ENCODE measurements at regions not wholly inside any gene's neighbourhood (a gene's known extent, or its start where the extent isn't known, plus 50 kb on each side); places are given as distances from the start of the nearest gene placed in this dataset.

GRCh38 chr4:149279776-149280175, 535.9 kb downstream of the IQCM start:
- Histone ChIP-seq H3K9me3 (no peaks in the 10 kb centered on the region), H3K4me2 (no peak overlapping the region), H3K4me1 (no peaks in the 10 kb centered on the region), H3K27ac (no peak overlapping the region), H3K4me3 (no peak overlapping the region)
- ChIA-PET CTCF (no interaction called here), POLR2A (no interaction called here)
- no peak for ATAC-seq
- FAIRE-seq, result no peak
- DNase-seq (ENCODE audit: low read depth in 1 of 2, low spot score in 1 of 2), result no peak
- 14% methylated on average over 4 of the region's 4 CpGs for WGBS (ENCODE audit: missing lambda C conversion rate)
- TF ChIP-seq RAD21 (conservative IDR thresholded peaks at IDR 0.05 in 1 of 2, IDR thresholded peaks at IDR 0.05 in 1 of 2) (no peak), PHF8 (IDR thresholded peaks at IDR 0.05; ENCODE audit: borderline replicate concordance, low read depth) (no peak), RNF2 (IDR thresholded peaks at IDR 0.05; ENCODE audit: borderline replicate concordance, low read depth) (no peak), ZC3H11A (IDR thresholded peaks at IDR 0.05) (no peak), EHF (CRISPR knock-in tag; IDR thresholded peaks at IDR 0.05) (no peak)

GRCh38 chr4:149279331-149279730, 536.3 kb downstream of the IQCM start:
- Histone ChIP-seq H3K9me3 (no peaks in the 10 kb centered on the region), H3K4me3 (no peak overlapping the region), H3K4me1 (no peaks in the 10 kb centered on the region), H3K27ac (no peak overlapping the region), H3K4me2 (no peak overlapping the region)
- ChIA-PET POLR2A (no interaction called here), CTCF (interaction anchor here (0.6 kb wide), 1 partner anchor 715 kb away, joined by 4 read pairs; no protein-coding TSS in a partner anchor)
- ATAC-seq (no peak), DNase-seq (ENCODE audit: low read depth in 1 of 2, low spot score in 1 of 2) (no peak), FAIRE-seq (no peak)
- 53% methylated on average over 6 of the region's 7 CpGs for WGBS (ENCODE audit: missing lambda C conversion rate)
- TF ChIP-seq KDM1A (IDR thresholded peaks at IDR 0.05; ENCODE audit: low read depth) (no peak), HEYL (CRISPR knock-in tag; IDR thresholded peaks at IDR 0.05) (no peak), ZFP36 (IDR thresholded peaks at IDR 0.05; ENCODE audit: borderline replicate concordance, partially characterized antibody) (no peak), ZNF302 (CRISPR knock-in tag; IDR thresholded peaks at IDR 0.05) (no peak), NPAS2 (CRISPR knock-in tag; IDR thresholded peaks at IDR 0.05; ENCODE audit: borderline replicate concordance) (no peak), E2F6 (IDR thresholded peaks at IDR 0.05; ENCODE audit: borderline replicate concordance, low read depth) (no peak), HMGXB4 (CRISPR knock-in tag; IDR thresholded peaks at IDR 0.05; ENCODE audit: borderline replicate concordance) (no peak), RARB (CRISPR knock-in tag; IDR thresholded peaks at IDR 0.05) (no peak), JUN (IDR thresholded peaks at IDR 0.05) (no peak), ESRRA (IDR thresholded peaks at IDR 0.05; ENCODE audit: borderline replicate concordance, low read length) (no peak), HES2 (IDR thresholded peaks at IDR 0.05) (no peak), HOXA7 (CRISPR knock-in tag; IDR thresholded peaks at IDR 0.05) (no peak), POLR2AphosphoS2 (conservative IDR thresholded peaks at IDR 0.05; ENCODE audit: low read length) (no peak), KDM5A (IDR thresholded peaks at IDR 0.05) (no peak), ZSCAN20 (CRISPR knock-in tag; IDR thresholded peaks at IDR 0.05) (no peak), MAX (IDR thresholded peaks at IDR 0.05) (no peak), CEBPB (IDR thresholded peaks at IDR 0.05) (no peak), CBX8 (IDR thresholded peaks at IDR 0.05) (no peak)

- no peak overlapping the region for H3K27ac ChIP-seq
- ChIA-PET CTCF (interaction anchor here (1.2 kb wide), 1 partner anchor 14 kb away, joined by 3 read pairs; no protein-coding TSS in a partner anchor), POLR2A (no interaction called here)
- ATAC-seq (no peak), DNase-seq (ENCODE audit: low read depth in 1 of 2, low spot score in 1 of 2) (no peak), FAIRE-seq (no peak)
- H3K4me2 ChIP-seq, result no peak overlapping the region
- H3K9me3 ChIP-seq, result no peaks in the 10 kb centered on the region
- no peaks in the 10 kb centered on the region for H3K4me1 ChIP-seq
- TF ChIP-seq SREBF2 (IDR thresholded peaks at IDR 0.05), result no peak
- TF ChIP-seq KDM1A (IDR thresholded peaks at IDR 0.05; ENCODE audit: low read depth), result no peak
- no peak for TF ChIP-seq HOXA7 (CRISPR knock-in tag; IDR thresholded peaks at IDR 0.05)
- TF ChIP-seq TFCP2L1 (CRISPR knock-in tag; IDR thresholded peaks at IDR 0.05), result no peak
- no peak for TF ChIP-seq KDM5A (IDR thresholded peaks at IDR 0.05)
- TF ChIP-seq SMC3 (IDR thresholded peaks at IDR 0.05), result no peak
- no peak for TF ChIP-seq ZSCAN20 (CRISPR knock-in tag; IDR thresholded peaks at IDR 0.05)
- no peak for TF ChIP-seq RAD21 (conservative IDR thresholded peaks at IDR 0.05 in 1 of 2, IDR thresholded peaks at IDR 0.05 in 1 of 2)
- H3K4me3 ChIP-seq, result no peak overlapping the region
- WGBS (ENCODE audit: missing lambda C conversion rate), result 17% methylated on average over 2 of the region's 2 CpGs
Measured at GRCh38 chr4:149277705-149278104, 537.9 kb downstream of the IQCM start.
